Sciatic nerve (tissue), 2 donors: ENCODE measurements at regions not wholly inside any gene's neighbourhood (a gene's known extent, or its start where the extent isn't known, plus 50 kb on each side); places are given as distances from the start of the nearest gene placed in this dataset.
"Not testable (repeated sequence)": the region's sequence is repeated elsewhere in the genome, so short reads cannot be mapped to it uniquely, and the experiment has no call there.

Source experiments
- ATAC-seq: fragments of 200-7000 bp; cut with Tn5 transposase; one replicate; pipeline ENCODE4 v1.9.1; 2020; ENCODE audit warnings: mild to moderate bottlenecking, moderate library complexity
- DNase-seq: peaks from one replicate; pipeline ENCODE4 v3.0.0-alpha.2; 2020; ENCODE audit warnings: low spot score
- intact Hi-C: fragments of 100-400 bp; cut with DNase I; formaldehyde crosslinking; loops from one replicate; pipeline ENCODE4 v1.14.2; 2022
- donor health status: DM: no; HTN: no; CAD: no.
- donor health status: DM: no; HTN: no; CAD: no.

GRCh38 chr4:163679189-163679588, 184.7 kb downstream of the TMA16 start:
- intact Hi-C loops: no loop called here
- DNase-seq: no peak

GRCh38 chr4:163680386-163681098, 186.1 kb downstream of the TMA16 start:
- intact Hi-C loops: no loop called here
- DNase-seq (no peak), ATAC-seq (no peak)

More at GRCh38 chr4:163679189-163679588, 184.7 kb downstream of the TMA16 start:
- ATAC-seq: no peak

GRCh38 chr4:163681208-163681821, 186.8 kb downstream of the TMA16 start:
- ATAC-seq: no peak
- intact Hi-C loops: no loop called here
- DNase-seq: no peak

- no peak for ATAC-seq
- intact Hi-C loops: no loop called here
- DNase-seq: no peak
Measured at GRCh38 chr4:163688856-163689255, 194.4 kb downstream of the TMA16 start.

GRCh38 chr4:163693211-163693610, 198.7 kb downstream of the TMA16 start:
- no peak for DNase-seq
- intact Hi-C loops: no loop called here
- no peak for ATAC-seq

- intact Hi-C loops: no loop called here
- ATAC-seq: no peak
Measured at GRCh38 chr4:163693776-163694175, 199.3 kb downstream of the TMA16 start.

GRCh38 chr4:163694385-163694784, 199.9 kb downstream of the TMA16 start:
- DNase-seq: no peak
- ATAC-seq: no peak
- intact Hi-C loops: no loop called here

More at GRCh38 chr4:163693776-163694175, 199.3 kb downstream of the TMA16 start:
- DNase-seq: no peak

- no peak for DNase-seq
- intact Hi-C loops: no loop called here
- no peak for ATAC-seq
Measured at GRCh38 chr4:163697121-163697520, 202.6 kb downstream of the TMA16 start.

GRCh38 chr4:163700383-163700782, 205.9 kb downstream of the TMA16 start:
- ATAC-seq, DNase-seq, intact Hi-C loops: not testable (repeated sequence)

- intact Hi-C loops: no loop called here
- ATAC-seq: no peak
- DNase-seq: no peak
Measured at GRCh38 chr4:163701916-163702315, 207.4 kb downstream of the TMA16 start.

GRCh38 chr4:163702736-163703135, 208.2 kb downstream of the TMA16 start:
- no peak for DNase-seq
- no peak for ATAC-seq
- intact Hi-C loops: no loop called here

- intact Hi-C loops: no loop called here
- no peak for DNase-seq
Measured at GRCh38 chr4:163703251-163703650, 208.8 kb downstream of the TMA16 start.

GRCh38 chr4:163707873-163708272, 213.4 kb downstream of the TMA16 start:
- intact Hi-C loops: no loop called here

More at GRCh38 chr4:163703251-163703650, 208.8 kb downstream of the TMA16 start:
- no peak for ATAC-seq

GRCh38 chr4:163709601-163710000, 215.1 kb downstream of the TMA16 start:
- ATAC-seq (no peak), DNase-seq (no peak)
- intact Hi-C loops: no loop called here

More at GRCh38 chr4:163707873-163708272, 213.4 kb downstream of the TMA16 start:
- ATAC-seq (no peak), DNase-seq (no peak)

GRCh38 chr4:163710158-163710557, 215.7 kb downstream of the TMA16 start:
- intact Hi-C loops: no loop called here
- ATAC-seq (no peak), DNase-seq (no peak)

- intact Hi-C loops, ATAC-seq, DNase-seq: not testable (repeated sequence)
Measured at GRCh38 chr4:163724495-163724894, 230.0 kb downstream of the TMA16 start.

- intact Hi-C loops: no loop called here
- DNase-seq (no peak), ATAC-seq (no peak)
Measured at GRCh38 chr4:163726641-163727040, 232.2 kb downstream of the TMA16 start.

GRCh38 chr4:163731071-163731470, 236.6 kb downstream of the TMA16 start:
- DNase-seq: no peak
- intact Hi-C loops: no loop called here
- ATAC-seq: no peak

- DNase-seq: no peak
- intact Hi-C loops: no loop called here
- ATAC-seq: no peak
Measured at GRCh38 chr4:163732473-163732872, 238.0 kb downstream of the TMA16 start.

GRCh38 chr4:163736876-163737275, 242.4 kb downstream of the TMA16 start:
- no peak for ATAC-seq
- intact Hi-C loops: no loop called here

GRCh38 chr4:163737846-163738245, 243.4 kb downstream of the TMA16 start:
- not testable (repeated sequence) for DNase-seq

More at GRCh38 chr4:163736876-163737275, 242.4 kb downstream of the TMA16 start:
- no peak for DNase-seq

More at GRCh38 chr4:163737846-163738245, 243.4 kb downstream of the TMA16 start:
- intact Hi-C loops, ATAC-seq: not testable (repeated sequence)
